GM23338 (cell line): ENCODE measurements at regions not wholly inside any gene's neighbourhood (a gene's known extent, or its start where the extent isn't known, plus 50 kb on each side); places are given as distances from the start of the nearest gene placed in this dataset.

Experiments used
- EZH2 ChIP-seq: fragments of 200-600 bp; sonication (generic); IDR thresholded peaks from one replicate; pipeline ENCODE4 v1.8.0; 2017; ENCODE audit warnings: antibody characterized with exemption, mild to moderate bottlenecking, low read depth; ENCODE audit not compliant: unreplicated experiment
- EZH2phosphoT487 ChIP-seq: fragments of 200-600 bp; sonication (generic); IDR thresholded peaks from one replicate; pipeline ENCODE4 v1.8.1; 2018; ENCODE audit warnings: antibody characterized with exemption; ENCODE audit not compliant: unreplicated experiment
- NANOG ChIP-seq: IDR thresholded peaks from 2 replicates; pipeline ENCODE4 v1.6.1; 2016; ENCODE audit warnings: antibody characterized with exemption, borderline replicate concordance
- POLR2AphosphoS5 ChIP-seq: IDR thresholded peaks from 2 replicates; pipeline ENCODE4 v1.6.1; 2016; ENCODE audit warnings: antibody characterized with exemption, low read depth
- TF ChIP-seq, protein P1 (sequence below), 2 experiments: fragments of 200-600 bp in 1 of 2; sonication (generic) in 1 of 2; conservative IDR thresholded peaks; 2 replicates each; pipeline versions ENCODE4 v1.5.1 to v1.6.1; 2016 to 2017; ENCODE audit warnings: antibody characterized with exemption in 2 of 2, low read depth in 2 of 2, mild to moderate bottlenecking in 2 of 2, moderate library complexity in 1 of 2
- TF ChIP-seq, protein P2 (sequence below): IDR thresholded peaks from one replicate; pipeline ENCODE4 v1.6.1; 2018; ENCODE audit warnings: antibody characterized with exemption; ENCODE audit not compliant: unreplicated experiment

DNA sequence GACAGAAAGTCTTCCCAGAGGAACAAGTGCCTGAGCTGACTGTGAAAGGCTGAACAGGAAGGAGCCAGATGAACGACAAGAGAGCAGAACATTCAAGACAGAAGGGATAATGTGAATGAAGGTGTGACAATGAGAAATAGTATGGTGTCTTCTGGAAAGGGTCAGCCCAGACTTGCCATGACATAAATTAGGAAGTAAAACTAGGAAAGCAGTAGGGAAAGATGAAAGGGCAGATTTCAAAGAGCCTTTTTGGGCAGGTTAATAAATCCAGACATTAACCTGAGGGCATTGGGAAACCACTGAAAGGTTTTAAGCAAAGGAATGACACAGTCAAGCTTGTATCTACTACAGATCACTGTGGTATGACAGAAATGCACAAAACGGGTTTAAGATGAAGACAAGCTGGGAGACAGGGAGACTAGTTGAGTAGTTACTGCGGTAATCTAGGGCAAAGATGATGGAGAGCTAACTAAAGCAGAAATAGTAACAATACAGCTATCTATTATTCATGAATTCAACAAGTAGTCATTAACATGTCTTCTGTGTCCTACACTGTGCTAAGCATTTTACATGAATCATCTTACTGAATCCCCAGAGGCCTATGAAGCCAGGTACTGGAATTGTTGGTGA is 580.9 kb upstream of the WWC1 start:
- TF ChIP-seq, protein P1, sequence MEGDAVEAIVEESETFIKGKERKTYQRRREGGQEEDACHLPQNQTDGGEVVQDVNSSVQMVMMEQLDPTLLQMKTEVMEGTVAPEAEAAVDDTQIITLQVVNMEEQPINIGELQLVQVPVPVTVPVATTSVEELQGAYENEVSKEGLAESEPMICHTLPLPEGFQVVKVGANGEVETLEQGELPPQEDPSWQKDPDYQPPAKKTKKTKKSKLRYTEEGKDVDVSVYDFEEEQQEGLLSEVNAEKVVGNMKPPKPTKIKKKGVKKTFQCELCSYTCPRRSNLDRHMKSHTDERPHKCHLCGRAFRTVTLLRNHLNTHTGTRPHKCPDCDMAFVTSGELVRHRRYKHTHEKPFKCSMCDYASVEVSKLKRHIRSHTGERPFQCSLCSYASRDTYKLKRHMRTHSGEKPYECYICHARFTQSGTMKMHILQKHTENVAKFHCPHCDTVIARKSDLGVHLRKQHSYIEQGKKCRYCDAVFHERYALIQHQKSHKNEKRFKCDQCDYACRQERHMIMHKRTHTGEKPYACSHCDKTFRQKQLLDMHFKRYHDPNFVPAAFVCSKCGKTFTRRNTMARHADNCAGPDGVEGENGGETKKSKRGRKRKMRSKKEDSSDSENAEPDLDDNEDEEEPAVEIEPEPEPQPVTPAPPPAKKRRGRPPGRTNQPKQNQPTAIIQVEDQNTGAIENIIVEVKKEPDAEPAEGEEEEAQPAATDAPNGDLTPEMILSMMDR (conservative IDR thresholded peaks at IDR 0.05; ENCODE audit: low read depth in 2 of 2) = no peak
- TF ChIP-seq, protein P2, sequence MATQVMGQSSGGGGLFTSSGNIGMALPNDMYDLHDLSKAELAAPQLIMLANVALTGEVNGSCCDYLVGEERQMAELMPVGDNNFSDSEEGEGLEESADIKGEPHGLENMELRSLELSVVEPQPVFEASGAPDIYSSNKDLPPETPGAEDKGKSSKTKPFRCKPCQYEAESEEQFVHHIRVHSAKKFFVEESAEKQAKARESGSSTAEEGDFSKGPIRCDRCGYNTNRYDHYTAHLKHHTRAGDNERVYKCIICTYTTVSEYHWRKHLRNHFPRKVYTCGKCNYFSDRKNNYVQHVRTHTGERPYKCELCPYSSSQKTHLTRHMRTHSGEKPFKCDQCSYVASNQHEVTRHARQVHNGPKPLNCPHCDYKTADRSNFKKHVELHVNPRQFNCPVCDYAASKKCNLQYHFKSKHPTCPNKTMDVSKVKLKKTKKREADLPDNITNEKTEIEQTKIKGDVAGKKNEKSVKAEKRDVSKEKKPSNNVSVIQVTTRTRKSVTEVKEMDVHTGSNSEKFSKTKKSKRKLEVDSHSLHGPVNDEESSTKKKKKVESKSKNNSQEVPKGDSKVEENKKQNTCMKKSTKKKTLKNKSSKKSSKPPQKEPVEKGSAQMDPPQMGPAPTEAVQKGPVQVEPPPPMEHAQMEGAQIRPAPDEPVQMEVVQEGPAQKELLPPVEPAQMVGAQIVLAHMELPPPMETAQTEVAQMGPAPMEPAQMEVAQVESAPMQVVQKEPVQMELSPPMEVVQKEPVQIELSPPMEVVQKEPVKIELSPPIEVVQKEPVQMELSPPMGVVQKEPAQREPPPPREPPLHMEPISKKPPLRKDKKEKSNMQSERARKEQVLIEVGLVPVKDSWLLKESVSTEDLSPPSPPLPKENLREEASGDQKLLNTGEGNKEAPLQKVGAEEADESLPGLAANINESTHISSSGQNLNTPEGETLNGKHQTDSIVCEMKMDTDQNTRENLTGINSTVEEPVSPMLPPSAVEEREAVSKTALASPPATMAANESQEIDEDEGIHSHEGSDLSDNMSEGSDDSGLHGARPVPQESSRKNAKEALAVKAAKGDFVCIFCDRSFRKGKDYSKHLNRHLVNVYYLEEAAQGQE = no peak
- TF ChIP-seq EZH2phosphoT487 (no peak), NANOG (no peak), EZH2 (no peak), POLR2AphosphoS5 (no peak)
